ENCODE measurements at regions not wholly inside any gene's neighbourhood (a gene's known extent, or its start where the extent isn't known, plus 50 kb on each side); places are given as distances from the start of the nearest gene placed in this dataset.

DNA sequence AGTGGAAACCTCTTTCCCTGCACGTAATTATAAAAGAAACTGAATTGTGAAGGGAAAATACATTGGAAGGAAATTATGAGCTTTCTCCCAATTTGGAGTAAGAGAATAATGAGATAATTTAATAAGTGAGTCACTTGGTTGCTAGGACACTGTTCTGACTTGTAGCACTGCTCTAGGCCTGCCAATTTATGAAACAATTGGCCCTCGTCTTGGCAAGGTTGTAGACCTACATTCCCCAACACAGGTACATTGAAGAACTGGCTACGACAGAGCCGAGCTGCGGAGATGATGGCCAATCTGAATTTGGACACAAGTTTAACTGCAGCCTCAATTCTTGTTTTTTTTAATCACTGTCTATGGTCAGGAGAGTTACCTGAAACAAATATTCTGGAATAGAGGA is 674.1 kb downstream of the MECOM start:
- ATAC-seq: no peak

DNA sequence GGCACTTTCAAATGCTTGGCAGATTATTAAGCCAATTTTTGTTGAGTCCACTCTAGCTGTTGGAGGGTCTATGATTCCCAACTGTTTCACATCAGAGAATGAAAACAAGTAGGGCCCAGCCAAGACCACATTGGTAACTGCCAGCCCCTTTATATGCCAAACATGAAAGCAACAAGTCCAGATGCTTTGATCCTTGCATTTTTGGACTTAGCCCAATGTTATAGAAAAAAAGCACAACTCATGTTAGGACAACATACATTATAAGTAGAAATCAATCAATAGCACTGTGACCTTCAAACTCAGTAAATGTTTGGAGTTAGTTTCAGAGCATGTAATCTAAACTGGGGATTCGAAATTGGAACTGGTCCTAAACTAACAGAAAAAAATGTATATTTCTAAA is 674.7 kb downstream of the MECOM start:
- no peak for DNase-seq

More for the DNA sequence above, 674.1 kb downstream of the MECOM start:
- no peaks in the 10 kb centered on the region for H3K9me3 ChIP-seq
- TF ChIP-seq, protein P1, sequence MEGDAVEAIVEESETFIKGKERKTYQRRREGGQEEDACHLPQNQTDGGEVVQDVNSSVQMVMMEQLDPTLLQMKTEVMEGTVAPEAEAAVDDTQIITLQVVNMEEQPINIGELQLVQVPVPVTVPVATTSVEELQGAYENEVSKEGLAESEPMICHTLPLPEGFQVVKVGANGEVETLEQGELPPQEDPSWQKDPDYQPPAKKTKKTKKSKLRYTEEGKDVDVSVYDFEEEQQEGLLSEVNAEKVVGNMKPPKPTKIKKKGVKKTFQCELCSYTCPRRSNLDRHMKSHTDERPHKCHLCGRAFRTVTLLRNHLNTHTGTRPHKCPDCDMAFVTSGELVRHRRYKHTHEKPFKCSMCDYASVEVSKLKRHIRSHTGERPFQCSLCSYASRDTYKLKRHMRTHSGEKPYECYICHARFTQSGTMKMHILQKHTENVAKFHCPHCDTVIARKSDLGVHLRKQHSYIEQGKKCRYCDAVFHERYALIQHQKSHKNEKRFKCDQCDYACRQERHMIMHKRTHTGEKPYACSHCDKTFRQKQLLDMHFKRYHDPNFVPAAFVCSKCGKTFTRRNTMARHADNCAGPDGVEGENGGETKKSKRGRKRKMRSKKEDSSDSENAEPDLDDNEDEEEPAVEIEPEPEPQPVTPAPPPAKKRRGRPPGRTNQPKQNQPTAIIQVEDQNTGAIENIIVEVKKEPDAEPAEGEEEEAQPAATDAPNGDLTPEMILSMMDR (IDR thresholded peaks at IDR 0.05): no peak
- no peaks in the 10 kb centered on the region for H3K4me1 ChIP-seq
- no peaks in the 10 kb centered on the region for H3K36me3 ChIP-seq
- no peak overlapping the region for H3K4me3 ChIP-seq
- no peaks in the 10 kb centered on the region for H3K27me3 ChIP-seq
- H3K27ac ChIP-seq: no peak overlapping the region
- DNase-seq: no peak
- intact Hi-C loops (cut with DNase I): no loop called here

GRCh38 chr3:168984872-168985271 is 678.6 kb downstream of the MECOM start:
- TF ChIP-seq, protein P1 (IDR thresholded peaks at IDR 0.05): no peak
- Histone ChIP-seq H3K9me3 (no peaks in the 10 kb centered on the region), H3K4me3 (no peak overlapping the region), H3K4me1 (no peaks in the 10 kb centered on the region), H3K27me3 (no peaks in the 10 kb centered on the region), H3K36me3 (no peaks in the 10 kb centered on the region), H3K27ac (no peak overlapping the region)
- DNase-seq (no peak), ATAC-seq (no peak)
- intact Hi-C loops (cut with DNase I): no loop called here

More for the DNA sequence above, 674.7 kb downstream of the MECOM start:
- intact Hi-C loops (cut with DNase I): no loop called here
- no peaks in the 10 kb centered on the region for H3K4me1 ChIP-seq
- no peaks in the 10 kb centered on the region for H3K9me3 ChIP-seq
- no peak overlapping the region for H3K4me3 ChIP-seq
- no peak for ATAC-seq
- no peaks in the 10 kb centered on the region for H3K27me3 ChIP-seq
- no peaks in the 10 kb centered on the region for H3K36me3 ChIP-seq
- TF ChIP-seq, protein P1 (IDR thresholded peaks at IDR 0.05): no peak
- H3K27ac ChIP-seq: no peak overlapping the region

DNA sequence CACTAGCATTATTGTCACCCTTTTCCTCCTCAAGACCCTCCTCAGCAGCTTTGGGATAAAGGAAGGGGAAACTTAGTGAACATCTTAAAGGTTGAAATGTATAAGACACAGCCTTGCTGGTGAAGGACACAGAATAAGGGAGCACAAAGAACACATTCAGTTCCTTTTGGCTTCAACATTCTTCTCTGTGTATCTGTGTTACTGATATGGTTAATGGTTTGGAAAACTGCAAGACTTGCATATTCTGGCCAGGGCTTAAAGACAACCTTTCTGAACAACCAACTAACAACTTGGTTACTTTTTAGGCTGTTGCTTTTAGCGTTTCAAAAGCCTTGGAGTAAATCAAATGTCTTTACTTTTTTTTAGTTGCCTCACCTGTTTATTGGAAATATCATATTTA is 680.5 kb downstream of the MECOM start:
- no peaks in the 10 kb centered on the region for H3K27me3 ChIP-seq
- H3K27ac ChIP-seq: no peak overlapping the region
- no peaks in the 10 kb centered on the region for H3K9me3 ChIP-seq
- no peaks in the 10 kb centered on the region for H3K4me1 ChIP-seq
- no peak overlapping the region for H3K4me3 ChIP-seq
- TF ChIP-seq, protein P1 (IDR thresholded peaks at IDR 0.05): no peak
- intact Hi-C loops (cut with DNase I): no loop called here
- H3K36me3 ChIP-seq: no peaks in the 10 kb centered on the region
- no peak for DNase-seq
- no peak for ATAC-seq

DNA sequence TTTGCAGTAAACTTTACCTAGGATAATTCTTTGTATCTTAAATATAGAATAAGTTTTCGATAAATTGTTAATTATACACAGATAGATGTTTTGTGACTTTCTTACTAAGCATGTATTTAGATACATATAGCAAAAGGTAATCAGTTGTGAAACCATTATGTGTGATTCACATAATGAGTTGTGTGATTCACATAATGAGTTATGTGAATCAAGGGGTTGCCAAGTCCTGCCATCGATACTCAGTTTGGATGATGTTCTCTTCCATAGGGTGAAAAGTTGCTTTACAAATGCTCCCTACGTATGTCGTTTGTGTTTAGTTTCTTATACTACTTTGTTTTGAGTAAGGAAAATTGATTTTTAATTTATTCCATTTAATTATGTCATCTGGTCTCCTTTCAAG is 682.1 kb downstream of the MECOM start:
- Histone ChIP-seq H3K4me3 (no peak overlapping the region), H3K36me3 (no peaks in the 10 kb centered on the region), H3K9me3 (no peaks in the 10 kb centered on the region), H3K4me1 (no peaks in the 10 kb centered on the region), H3K27ac (no peak overlapping the region), H3K27me3 (no peaks in the 10 kb centered on the region)
- DNase-seq (no peak), ATAC-seq (no peak)
- TF ChIP-seq, protein P1 (IDR thresholded peaks at IDR 0.05): no peak
- intact Hi-C loops (cut with DNase I): no loop called here

DNA sequence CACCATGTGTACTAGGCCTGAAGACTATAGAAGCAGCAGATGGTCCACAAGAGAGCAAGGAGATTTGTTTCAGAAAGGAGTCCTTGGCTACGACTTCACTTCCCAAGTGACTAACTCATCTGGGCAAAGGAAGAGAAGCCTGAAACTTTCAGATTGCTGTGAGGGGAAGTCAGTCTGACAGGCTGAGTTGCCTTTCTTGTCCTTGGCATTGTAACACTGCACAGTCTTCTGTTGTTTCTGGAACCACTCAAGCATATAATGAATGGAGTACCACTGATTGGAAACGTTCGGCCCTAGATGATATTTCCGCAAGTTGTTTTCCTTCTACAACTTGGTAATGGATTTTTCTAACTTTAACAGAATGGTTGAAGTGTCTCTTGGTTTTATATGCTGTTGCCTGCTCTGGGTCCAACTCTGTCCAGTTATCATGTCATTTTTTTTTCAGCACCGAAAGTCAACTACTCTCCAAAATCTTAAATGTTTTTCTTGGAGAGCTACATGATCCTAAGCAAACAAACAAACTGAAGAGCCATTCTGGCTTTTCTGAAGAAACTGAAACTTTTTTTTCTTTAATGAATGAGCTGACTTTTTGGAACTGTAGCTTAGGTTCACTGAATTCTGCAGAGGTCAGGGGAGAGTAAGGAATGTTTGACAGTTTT is 685.7 kb downstream of the MECOM start:
- Histone ChIP-seq H3K9me3 (no peaks in the 10 kb centered on the region), H3K27ac (no peak overlapping the region), H3K4me1 (no peaks in the 10 kb centered on the region), H3K27me3 (no peaks in the 10 kb centered on the region), H3K36me3 (no peaks in the 10 kb centered on the region), H3K4me3 (no peak overlapping the region)
- intact Hi-C loops (cut with DNase I): no loop called here
- TF ChIP-seq, protein P1 (IDR thresholded peaks at IDR 0.05): no peak
- no peak for DNase-seq
- peak; percentile 51 for ATAC-seq
